ENCODE measurements at regions not wholly inside any gene's neighbourhood (a gene's known extent, or its start where the extent isn't known, plus 50 kb on each side); places are given as distances from the start of the nearest gene placed in this dataset.
"Not testable (repeated sequence)": the region's sequence is repeated elsewhere in the genome, so short reads cannot be mapped to it uniquely, and the experiment has no call there.

- Histone ChIP-seq H3K27me3 (ENCODE audit: insufficient read depth, low read length) (no peaks in the 10 kb centered on the region), H3K9me3 (ENCODE audit: low read depth, low read length) (peaks cover 3% of the 10 kb centered on the region), H2AFZ (ENCODE audit: low read length) (no peak overlapping the region), H3K4me3 (ENCODE audit: insufficient read depth, low read length) (no peak overlapping the region), H3K27ac (ENCODE audit: low read depth, low read length) (no peak overlapping the region), H3K4me1 (ENCODE audit: insufficient read depth, low read length) (no peaks in the 10 kb centered on the region), H3K4me2 (ENCODE audit: insufficient read depth, low read length) (no peak overlapping the region), H3K79me2 (ENCODE audit: insufficient read depth, low read length) (no peaks in the 10 kb centered on the region), H4K20me1 (ENCODE audit: insufficient read depth, low read length) (no peaks in the 10 kb centered on the region), H3K36me3 (ENCODE audit: insufficient read depth, low read length) (no peaks in the 10 kb centered on the region)
- no peak for TF ChIP-seq CTCF (IDR thresholded peaks at IDR 0.05; ENCODE audit: extremely low read depth, low read depth, low read length)
- DNase-seq (ENCODE audit: insufficient read length, low spot score, missing footprints): no peak
Measured at GRCh38 chr9:11190719-11191118, 577.9 kb upstream of the PTPRD start.

- H3K4me2 ChIP-seq (ENCODE audit: insufficient read depth, low read length): no peak overlapping the region
- TF ChIP-seq CTCF (IDR thresholded peaks at IDR 0.05; ENCODE audit: extremely low read depth, low read depth, low read length): no peak
- H3K79me2 ChIP-seq (ENCODE audit: insufficient read depth, low read length): no peaks in the 10 kb centered on the region
- no peak overlapping the region for H2AFZ ChIP-seq (ENCODE audit: low read length)
- H3K9me3 ChIP-seq (ENCODE audit: low read depth, low read length): peaks cover 3% of the 10 kb centered on the region
- H4K20me1 ChIP-seq (ENCODE audit: insufficient read depth, low read length): no peaks in the 10 kb centered on the region
- no peak overlapping the region for H3K27ac ChIP-seq (ENCODE audit: low read depth, low read length)
- no peak for DNase-seq (ENCODE audit: insufficient read length, low spot score, missing footprints)
- no peaks in the 10 kb centered on the region for H3K36me3 ChIP-seq (ENCODE audit: insufficient read depth, low read length)
- no peaks in the 10 kb centered on the region for H3K27me3 ChIP-seq (ENCODE audit: insufficient read depth, low read length)
- H3K4me3 ChIP-seq (ENCODE audit: insufficient read depth, low read length): no peak overlapping the region
- H3K4me1 ChIP-seq (ENCODE audit: insufficient read depth, low read length): no peaks in the 10 kb centered on the region
Measured at GRCh38 chr9:11192993-11193392, 580.2 kb upstream of the PTPRD start.

GRCh38 chr9:11194246-11194645 lies 581.4 kb upstream of the PTPRD start:
- no peak for TF ChIP-seq CTCF (IDR thresholded peaks at IDR 0.05; ENCODE audit: extremely low read depth, low read depth, low read length)
- no peak overlapping the region for H3K27ac ChIP-seq (ENCODE audit: low read depth, low read length)
- no peaks in the 10 kb centered on the region for H4K20me1 ChIP-seq (ENCODE audit: insufficient read depth, low read length)
- H3K4me1 ChIP-seq (ENCODE audit: insufficient read depth, low read length): no peaks in the 10 kb centered on the region
- no peaks in the 10 kb centered on the region for H3K27me3 ChIP-seq (ENCODE audit: insufficient read depth, low read length)
- H3K36me3 ChIP-seq (ENCODE audit: insufficient read depth, low read length): no peaks in the 10 kb centered on the region
- H3K4me2 ChIP-seq (ENCODE audit: insufficient read depth, low read length): no peak overlapping the region
- no peak overlapping the region for H3K4me3 ChIP-seq (ENCODE audit: insufficient read depth, low read length)
- no peaks in the 10 kb centered on the region for H3K79me2 ChIP-seq (ENCODE audit: insufficient read depth, low read length)
- H2AFZ ChIP-seq (ENCODE audit: low read length): no peak overlapping the region
- no peak for DNase-seq (ENCODE audit: insufficient read length, low spot score, missing footprints)
- no peaks in the 10 kb centered on the region for H3K9me3 ChIP-seq (ENCODE audit: low read depth, low read length)

- H3K36me3 ChIP-seq (ENCODE audit: insufficient read depth, low read length); H3K4me3 ChIP-seq (ENCODE audit: insufficient read depth, low read length); H3K27ac ChIP-seq (ENCODE audit: low read depth, low read length); DNase-seq (ENCODE audit: insufficient read length, low spot score, missing footprints); H3K27me3 ChIP-seq (ENCODE audit: insufficient read depth, low read length); H3K4me1 ChIP-seq (ENCODE audit: insufficient read depth, low read length); H2AFZ ChIP-seq (ENCODE audit: low read length); H3K79me2 ChIP-seq (ENCODE audit: insufficient read depth, low read length); H3K4me2 ChIP-seq (ENCODE audit: insufficient read depth, low read length); H4K20me1 ChIP-seq (ENCODE audit: insufficient read depth, low read length); H3K9me3 ChIP-seq (ENCODE audit: low read depth, low read length): not testable (repeated sequence)
Measured at GRCh38 chr9:11196840-11197365, 584.1 kb upstream of the PTPRD start.

All from osteoblast (primary cell).